ENCODE measurements at regions not wholly inside any gene's neighbourhood (a gene's known extent, or its start where the extent isn't known, plus 50 kb on each side); places are given as distances from the start of the nearest gene placed in this dataset.

- Histone ChIP-seq H3K4me2 (replicated peaks; ENCODE audit: low read depth, low read length, poor library complexity, severe bottlenecking) (no peak overlapping the region), H3K4me1 (ENCODE audit: control insufficient read depth in 2 of 2, insufficient read depth in 2 of 2, low read length in 2 of 2) (no peaks in the 10 kb centered on the region), H3K4me3 (ENCODE audit: control extremely low read depth in 1 of 5, extremely low read depth in 1 of 5, insufficient read depth in 1 of 5, low read depth in 2 of 5, low read length in 4 of 5) (no peak overlapping the region), H3K27ac (ENCODE audit: low read length in 2 of 2) (no peak overlapping the region), H3K9ac (ENCODE audit: low read length) (no peak overlapping the region), H4K20me1 (ENCODE audit: control insufficient read depth, insufficient read depth, low read length, poor library complexity, severe bottlenecking) (no peaks in the 10 kb centered on the region), H2AFZ (ENCODE audit: insufficient read depth, low read depth, low read length, poor library complexity, severe bottlenecking) (no peak overlapping the region), H3K79me2 (ENCODE audit: control insufficient read depth, insufficient read depth, low read length) (no peaks in the 10 kb centered on the region), H3K27me3 (replicated peaks in 1 of 4; ENCODE audit: control extremely low read depth in 1 of 4, control insufficient read depth in 3 of 4, insufficient read depth in 4 of 4, low read length in 3 of 4) (peaks cover 0 to 20% (median 14%) of the 10 kb centered on the region in 4 experiments), H3K36me3 (replicated peaks in 1 of 2; ENCODE audit: control extremely low read depth in 1 of 2, control insufficient read depth in 1 of 2, extremely low read depth in 1 of 2, insufficient read depth in 2 of 2, low read length in 1 of 2) (no peaks in the 10 kb centered on the region), H3K9me3 (ENCODE audit: control extremely low read depth in 1 of 3, control insufficient read depth in 2 of 3, insufficient read depth in 1 of 3, low read length in 2 of 3) (peaks cover 6 to 15% (median 6%) of the 10 kb centered on the region in 3 donors)
- H3K27ac Mint-ChIP-seq, result no peak overlapping the region
- DNase-seq (no peak), ATAC-seq (ENCODE audit: low read depth) (no peak)
- H3K27me3 Mint-ChIP-seq, result peaks cover 56% of the 10 kb centered on the region
- H3K4me3 Mint-ChIP-seq, result no peak overlapping the region
- CTCF ChIA-PET, result no interaction called here
- POLR2A ChIA-PET, result no interaction called here
- peaks cover 9% of the 10 kb centered on the region for H3K9me3 Mint-ChIP-seq (ENCODE audit: insufficient read depth)
- intact Hi-C loops (cut with micrococcal nuclease), result no loop called here
- no peaks in the 10 kb centered on the region for H3K4me1 Mint-ChIP-seq
- no peak for TF ChIP-seq EZH2 (IDR thresholded peaks at IDR 0.05; ENCODE audit: borderline replicate concordance, insufficient read depth, low read depth, low read length, poor library complexity, severe bottlenecking)
- no peak for TF ChIP-seq CTCF (IDR thresholded peaks at IDR 0.05)
- WGBS (ENCODE audit: insufficient coverage), result no CpG with 5 or more reads among the region's 1 CpG
Measured at GRCh38 chr2:203805486-203805838, 62.1 kb upstream of the CTLA4 start.

GRCh38 chr2:203806761-203807160 is 60.8 kb upstream of the CTLA4 start:
- Histone ChIP-seq H3K27ac (ENCODE audit: low read length in 2 of 2) (no peak overlapping the region), H3K4me2 (replicated peaks; ENCODE audit: low read depth, low read length, poor library complexity, severe bottlenecking) (no peak overlapping the region), H3K79me2 (ENCODE audit: control insufficient read depth, insufficient read depth, low read length) (no peaks in the 10 kb centered on the region), H3K4me1 (ENCODE audit: control insufficient read depth in 2 of 2, insufficient read depth in 2 of 2, low read length in 2 of 2) (peaks cover 0 to 4% of the 10 kb centered on the region in 2 donors), H3K27me3 (replicated peaks in 1 of 4; ENCODE audit: control extremely low read depth in 1 of 4, control insufficient read depth in 3 of 4, insufficient read depth in 4 of 4, low read length in 3 of 4) (peaks cover 0 to 21% (median 13%) of the 10 kb centered on the region in 4 experiments), H3K36me3 (replicated peaks in 1 of 2; ENCODE audit: control extremely low read depth in 1 of 2, control insufficient read depth in 1 of 2, extremely low read depth in 1 of 2, insufficient read depth in 2 of 2, low read length in 1 of 2) (no peaks in the 10 kb centered on the region), H3K9ac (ENCODE audit: low read length) (no peak overlapping the region), H3K9me3 (ENCODE audit: control extremely low read depth in 1 of 3, control insufficient read depth in 2 of 3, insufficient read depth in 1 of 3, low read length in 2 of 3) (peaks cover 3 to 15% (median 6%) of the 10 kb centered on the region in 3 donors), H4K20me1 (ENCODE audit: control insufficient read depth, insufficient read depth, low read length, poor library complexity, severe bottlenecking) (no peaks in the 10 kb centered on the region), H2AFZ (ENCODE audit: insufficient read depth, low read depth, low read length, poor library complexity, severe bottlenecking) (no peak overlapping the region), H3K4me3 (ENCODE audit: control extremely low read depth in 1 of 5, extremely low read depth in 1 of 5, insufficient read depth in 1 of 5, low read depth in 2 of 5, low read length in 4 of 5) (no peak overlapping the region)
- peaks cover 51% of the 10 kb centered on the region for H3K27me3 Mint-ChIP-seq
- CTCF ChIA-PET, result interaction anchor here (1.6 kb wide), 1 partner anchor 23 kb away, joined by 4 read pairs; no protein-coding TSS in a partner anchor
- H3K4me3 Mint-ChIP-seq, result no peak overlapping the region
- no peak overlapping the region for H3K27ac Mint-ChIP-seq
- POLR2A ChIA-PET, result no interaction called here
- H3K9me3 Mint-ChIP-seq (ENCODE audit: insufficient read depth), result peaks cover 9% of the 10 kb centered on the region
- WGBS (ENCODE audit: insufficient coverage), result 100% methylated on average over 1 of the region's 1 CpG
- no peak for DNase-seq
- TF ChIP-seq EZH2 (IDR thresholded peaks at IDR 0.05; ENCODE audit: borderline replicate concordance, insufficient read depth, low read depth, low read length, poor library complexity, severe bottlenecking), result no peak
- TF ChIP-seq CTCF (IDR thresholded peaks at IDR 0.05), result no peak
- no peak for ATAC-seq (ENCODE audit: low read depth)
- peaks cover 4% of the 10 kb centered on the region for H3K4me1 Mint-ChIP-seq
- intact Hi-C loops (cut with micrococcal nuclease), result no loop called here
